Fibroblast of the aortic adventitia (primary cell): ENCODE measurements at regions not wholly inside any gene's neighbourhood (a gene's known extent, or its start where the extent isn't known, plus 50 kb on each side); places are given as distances from the start of the nearest gene placed in this dataset.
"Not testable (repeated sequence)": the region's sequence is repeated elsewhere in the genome, so short reads cannot be mapped to it uniquely, and the experiment has no call there.

Source experiments
- DNase-seq: peaks from one replicate; pipeline ENCODE4 v3.0.0-alpha.2; 2010; ENCODE audit warnings: low read depth
- H3K4me3 ChIP-seq: 2 replicates; pipeline ENCODE4 v1.5.1; 2011; ENCODE audit warnings: low read depth, mild to moderate bottlenecking, control low read depth, low read length, moderate library complexity
- TF ChIP-seq, protein P1 (sequence below): IDR thresholded peaks from 2 replicates; pipeline ENCODE4 v1.5.1; 2011; ENCODE audit warnings: mild to moderate bottlenecking, low read length, control low read depth, inconsistent platforms; ENCODE audit not compliant: insufficient read depth

GRCh38 chr7:110483553-110483952, 607.4 kb upstream of the LRRN3 start:
- TF ChIP-seq, protein P1, sequence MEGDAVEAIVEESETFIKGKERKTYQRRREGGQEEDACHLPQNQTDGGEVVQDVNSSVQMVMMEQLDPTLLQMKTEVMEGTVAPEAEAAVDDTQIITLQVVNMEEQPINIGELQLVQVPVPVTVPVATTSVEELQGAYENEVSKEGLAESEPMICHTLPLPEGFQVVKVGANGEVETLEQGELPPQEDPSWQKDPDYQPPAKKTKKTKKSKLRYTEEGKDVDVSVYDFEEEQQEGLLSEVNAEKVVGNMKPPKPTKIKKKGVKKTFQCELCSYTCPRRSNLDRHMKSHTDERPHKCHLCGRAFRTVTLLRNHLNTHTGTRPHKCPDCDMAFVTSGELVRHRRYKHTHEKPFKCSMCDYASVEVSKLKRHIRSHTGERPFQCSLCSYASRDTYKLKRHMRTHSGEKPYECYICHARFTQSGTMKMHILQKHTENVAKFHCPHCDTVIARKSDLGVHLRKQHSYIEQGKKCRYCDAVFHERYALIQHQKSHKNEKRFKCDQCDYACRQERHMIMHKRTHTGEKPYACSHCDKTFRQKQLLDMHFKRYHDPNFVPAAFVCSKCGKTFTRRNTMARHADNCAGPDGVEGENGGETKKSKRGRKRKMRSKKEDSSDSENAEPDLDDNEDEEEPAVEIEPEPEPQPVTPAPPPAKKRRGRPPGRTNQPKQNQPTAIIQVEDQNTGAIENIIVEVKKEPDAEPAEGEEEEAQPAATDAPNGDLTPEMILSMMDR = no peak
- no peak overlapping the region for H3K4me3 ChIP-seq
- DNase-seq = no peak

DNA sequence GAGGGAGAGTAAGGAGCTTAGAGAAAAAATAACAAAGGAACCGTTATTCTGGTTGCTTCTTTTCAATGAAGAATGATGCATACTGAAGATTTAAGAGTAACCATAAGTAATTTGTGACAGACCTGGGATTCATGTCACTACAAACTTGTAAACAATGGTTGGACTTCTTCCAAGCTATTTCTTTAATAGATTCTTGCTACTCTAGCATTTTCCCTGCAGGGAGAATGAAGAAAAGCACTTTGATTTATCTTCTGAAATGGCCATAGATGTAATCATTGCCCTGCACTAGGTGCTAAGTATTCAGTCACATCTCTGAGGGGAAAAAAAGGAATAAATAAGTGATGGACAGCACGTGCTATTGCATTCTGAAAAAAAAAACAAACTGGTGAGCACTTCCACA, 606.6 kb upstream of the LRRN3 start:
- no peak for DNase-seq
- TF ChIP-seq, protein P1 = no peak
- H3K4me3 ChIP-seq = no peak overlapping the region

GRCh38 chr7:110486549-110486948, 604.4 kb upstream of the LRRN3 start:
- DNase-seq = no peak
- TF ChIP-seq, protein P1 = no peak

DNA sequence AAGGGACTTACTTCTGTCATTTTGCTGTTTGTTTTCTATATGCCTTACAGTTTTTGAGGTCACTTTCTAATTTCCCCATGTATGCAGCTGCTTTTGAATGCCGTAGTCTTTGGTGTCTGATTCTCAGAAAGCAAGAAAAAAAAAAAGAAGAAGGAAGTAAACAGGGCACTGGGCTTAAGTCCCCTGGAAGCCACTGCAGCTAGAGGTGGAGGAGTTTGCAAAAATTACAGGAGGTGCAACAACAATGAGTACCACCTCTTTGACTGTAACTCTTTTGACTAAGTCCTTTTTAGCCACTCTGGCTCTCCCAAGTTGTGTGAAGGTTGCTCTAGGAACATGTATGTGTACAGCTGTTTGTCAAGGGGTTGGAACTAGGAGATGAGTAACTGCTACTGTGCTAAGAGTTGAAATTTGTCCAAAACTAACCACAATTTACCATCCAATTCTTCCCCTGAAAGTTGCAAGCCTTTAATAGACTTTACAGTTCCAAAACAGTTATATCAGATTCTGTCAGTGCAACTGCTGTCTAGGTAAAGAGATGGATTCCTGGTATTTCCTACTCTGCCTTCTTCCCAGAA, 588.0 kb upstream of the LRRN3 start:
- TF ChIP-seq, protein P1 = no peak
- no peak overlapping the region for H3K4me3 ChIP-seq
- no peak for DNase-seq

More at GRCh38 chr7:110486549-110486948, 604.4 kb upstream of the LRRN3 start:
- no peak overlapping the region for H3K4me3 ChIP-seq

DNA sequence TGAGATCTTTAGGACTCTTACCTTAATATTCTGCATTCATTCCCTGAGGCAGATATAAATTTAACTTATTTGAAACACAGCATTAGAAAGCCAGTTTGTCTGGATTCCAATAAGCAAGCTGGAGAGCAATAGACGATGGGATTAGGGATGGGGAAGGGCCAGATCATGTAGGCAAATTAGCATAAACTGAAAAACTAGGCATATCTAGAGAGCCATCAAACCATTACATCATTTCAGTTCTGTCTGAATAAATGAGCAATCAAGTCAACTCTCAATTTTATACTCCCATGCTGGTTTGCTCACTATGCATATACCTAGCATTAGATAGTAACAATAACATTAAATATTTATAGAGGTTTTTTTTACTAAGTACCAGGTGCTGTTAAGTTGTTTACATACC, 583.6 kb upstream of the LRRN3 start:
- no peak for DNase-seq
- no peak overlapping the region for H3K4me3 ChIP-seq
- TF ChIP-seq, protein P1 = no peak

DNA sequence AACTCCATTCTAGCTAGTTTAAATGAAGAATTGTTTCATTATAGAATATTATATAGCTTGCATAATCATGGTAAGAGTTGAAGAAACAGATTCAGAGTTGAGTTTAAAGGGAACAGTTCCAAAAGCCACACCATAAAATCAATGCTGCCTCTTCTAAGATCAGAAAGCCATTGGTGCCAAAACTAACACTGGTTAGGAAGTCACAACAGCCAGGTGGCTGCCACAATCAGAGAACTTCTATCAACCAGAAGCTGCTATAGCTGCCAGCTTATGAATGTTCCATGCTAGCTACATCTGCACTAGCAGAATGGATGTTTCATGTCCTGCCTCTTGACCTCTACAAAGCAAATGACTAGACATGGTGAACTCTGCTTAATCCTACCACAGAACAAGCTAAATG, 583.1 kb upstream of the LRRN3 start:
- TF ChIP-seq, protein P1 = no peak
- H3K4me3 ChIP-seq = no peak overlapping the region
- DNase-seq = no peak

- not testable (repeated sequence) for DNase-seq, H3K4me3 ChIP-seq
Observed at GRCh38 chr7:110514975-110515551, 575.9 kb upstream of the LRRN3 start.
